SK-N-SH (cell line): ENCODE measurements at regions not wholly inside any gene's neighbourhood (a gene's known extent, or its start where the extent isn't known, plus 50 kb on each side); places are given as distances from the start of the nearest gene placed in this dataset.

ENCODE experiments used
- CTCF ChIA-PET: fragments of 300-600, 350-600 bp; formaldehyde crosslinking; extraction: SDS; loops from one replicate; lab custom pipeline; 2021; lab: Yijun Ruan, JAX
- POLR2A ChIA-PET: fragments of 350-600 bp; sonication (Branson Sonifier 250); formaldehyde crosslinking; extraction: SDS; loops from one replicate; lab custom pipeline; 2020; ENCODE audit warnings: antibody characterized with exemption, inconsistent platforms; lab: Yijun Ruan, JAX
- DNase-seq: peaks from one replicate; pipeline ENCODE4 v3.0.0; 2012
- H2AFZ ChIP-seq: fragments of 200-600 bp; sonication (generic); 2 replicates; pipeline ENCODE4 v1.8.1; 2016; ENCODE audit warnings: antibody characterized with exemption, mild to moderate bottlenecking, low read depth
- H3F3A ChIP-seq: fragments of 200-600 bp; sonication (generic); replicated peaks from 2 replicates; pipeline ENCODE3; 2016; ENCODE audit warnings: antibody characterized with exemption, mild to moderate bottlenecking; ENCODE audit not compliant: insufficient read depth
- H3K27ac ChIP-seq, 2 experiments: fragments of 200-500 bp in 1 of 2; fragments of 200-600 bp in 1 of 2; sonication (Bioruptor generic) in 1 of 2; sonication (generic), shearing (Covaris generic) in 1 of 2; 2 replicates each; pipeline versions ENCODE4 v1.5.1 to v1.6.1; 2014 to 2016; ENCODE audit warnings: low read depth in 2 of 2, inconsistent platforms in 1 of 2, low read length in 1 of 2, mild to moderate bottlenecking in 1 of 2, mixed read lengths in 1 of 2
- H3K27me3 ChIP-seq: fragments of 200-600 bp; sonication (generic), shearing (Covaris generic); 2 replicates; pipeline ENCODE4 v1.6.1; 2016; ENCODE audit warnings: mixed run types; ENCODE audit not compliant: insufficient read depth
- H3K36me3 ChIP-seq, 2 experiments: fragments of 200-500 bp in 1 of 2; fragments of 200-600 bp in 1 of 2; sonication (Bioruptor generic) in 1 of 2; sonication (generic) in 1 of 2; replicated peaks in 1 of 2; 2 replicates each; pipeline versions ENCODE3 to v1.5.1; 2014 to 2016; ENCODE audit warnings: low read length in 1 of 2, mild to moderate bottlenecking in 1 of 2; ENCODE audit not compliant: insufficient read depth in 2 of 2, control insufficient read depth in 1 of 2
- H3K4me1 ChIP-seq, 2 experiments: fragments of 200-500 bp in 1 of 2; fragments of 200-600 bp in 1 of 2; sonication (Bioruptor generic) in 1 of 2; sonication (generic), shearing (Covaris generic) in 1 of 2; 2 replicates each; pipeline versions ENCODE4 v1.5.1 to v1.6.1; 2014 to 2016; ENCODE audit warnings: low read depth in 1 of 2, low read length in 1 of 2, mixed run types in 1 of 2; ENCODE audit not compliant: insufficient read depth in 2 of 2, control insufficient read depth in 1 of 2
- H3K4me2 ChIP-seq: fragments of 200-600 bp; sonication (generic), shearing (Covaris generic); 2 replicates; pipeline ENCODE4 v1.6.1; 2017; ENCODE audit warnings: mixed run types
- H3K4me3 ChIP-seq, 2 experiments: fragments of 200-500 bp in 1 of 2; fragments of 200-600 bp in 1 of 2; sonication (Bioruptor generic) in 1 of 2; sonication (generic), shearing (Covaris generic) in 1 of 2; 2 replicates each; pipeline versions ENCODE4 v1.5.1 to v1.8.1; 2014 to 2016; ENCODE audit warnings: low read depth in 2 of 2, inconsistent platforms in 1 of 2, low read length in 1 of 2, mild to moderate bottlenecking in 1 of 2, mixed read lengths in 1 of 2, moderate library complexity in 1 of 2
- H3K79me2 ChIP-seq: fragments of 200-600 bp; sonication (generic); 2 replicates; pipeline ENCODE4 v1.8.1; 2017; ENCODE audit warnings: mild to moderate bottlenecking; ENCODE audit not compliant: insufficient read depth
- H3K9ac ChIP-seq: fragments of 200-600 bp; sonication (generic); 2 replicates; pipeline ENCODE4 v1.6.1; 2017; ENCODE audit warnings: mixed run types
- H3K9me2 ChIP-seq: fragments of 200-600 bp; sonication (generic); 2 replicates; pipeline ENCODE4 v1.6.1; 2017; ENCODE audit warnings: mixed run types
- H3K9me3 ChIP-seq: fragments of 200-600 bp; sonication (generic); 2 replicates; pipeline ENCODE4 v1.6.1; 2017; ENCODE audit warnings: mixed run types, mild to moderate bottlenecking, moderate library complexity
- H4K20me1 ChIP-seq: fragments of 200-600 bp; sonication (generic); 2 replicates; pipeline ENCODE4 v1.6.1; 2017; ENCODE audit warnings: mild to moderate bottlenecking, mixed run types; ENCODE audit not compliant: insufficient read depth
- CHD2 ChIP-seq: fragments of 150-350 bp; IDR thresholded peaks from 2 replicates; pipeline ENCODE4 v1.6.1; 2018; ENCODE audit warnings: low read length; ENCODE audit not compliant: partially characterized antibody
- CTCF ChIP-seq: fragments of 200-600 bp; sonication (generic); IDR thresholded peaks from 2 replicates; pipeline ENCODE4 v1.6.1; 2017; ENCODE audit warnings: antibody characterized with exemption, mild to moderate bottlenecking, moderate library complexity
- ELF1 ChIP-seq: IDR thresholded peaks from 2 replicates; pipeline ENCODE4 v1.4.0; 2012
- EZH2phosphoT487 ChIP-seq: fragments of 200-600 bp; sonication (generic); IDR thresholded peaks from 2 replicates; pipeline ENCODE4 v1.6.1; 2017; ENCODE audit warnings: low read depth, mixed run types, mild to moderate bottlenecking, antibody characterized with exemption, moderate library complexity, borderline replicate concordance
- FOSL2 ChIP-seq: IDR thresholded peaks from 2 replicates; pipeline ENCODE4 v1.4.0; 2012; ENCODE audit warnings: low read depth, mild to moderate bottlenecking, moderate library complexity, borderline replicate concordance
- FOXJ3 ChIP-seq: sonication (generic); formaldehyde crosslinking; IDR thresholded peaks from 2 replicates; pipeline ENCODE4 v1.5.1; 2020; ENCODE audit warnings: mild to moderate bottlenecking, missing genetic modification reagents
- FOXM1 ChIP-seq: IDR thresholded peaks from 2 replicates; pipeline ENCODE4 v1.4.0; 2012; ENCODE audit warnings: low read depth, mild to moderate bottlenecking
- GABPA ChIP-seq: IDR thresholded peaks from 2 replicates; pipeline ENCODE4 v1.4.0; 2012; ENCODE audit warnings: low read depth, mild to moderate bottlenecking
- IRF3 ChIP-seq: fragments of 150-350 bp; IDR thresholded peaks from 2 replicates; pipeline ENCODE4 v1.6.1; 2016; ENCODE audit warnings: mild to moderate bottlenecking, low read depth, low read length
- MEF2A ChIP-seq: IDR thresholded peaks from 2 replicates; pipeline ENCODE4 v1.4.0; 2012; ENCODE audit warnings: low read depth, borderline replicate concordance
- NRF1 ChIP-seq: IDR thresholded peaks from 2 replicates; pipeline ENCODE4 v1.6.1; 2012; ENCODE audit warnings: low read depth, mild to moderate bottlenecking, low read length
- POLR2AphosphoS5 ChIP-seq: IDR thresholded peaks from 2 replicates; pipeline ENCODE4 v1.6.1; 2012; ENCODE audit warnings: low read depth, low read length
- RAD21 ChIP-seq: IDR thresholded peaks from 2 replicates; pipeline ENCODE4 v1.6.1; 2012; ENCODE audit warnings: mild to moderate bottlenecking, low read length
- RFX5 ChIP-seq: IDR thresholded peaks from 2 replicates; pipeline ENCODE4 v1.6.1; 2012; ENCODE audit warnings: mild to moderate bottlenecking, improper control_type of control experiment, low read length
- SIN3A ChIP-seq: IDR thresholded peaks from 2 replicates; pipeline ENCODE4 v1.6.1; 2012; ENCODE audit warnings: low read depth, mild to moderate bottlenecking, low read length, moderate library complexity, borderline replicate concordance
- SMC3 ChIP-seq: IDR thresholded peaks from 2 replicates; pipeline ENCODE4 v1.6.1; 2012; ENCODE audit warnings: low read depth, low read length, improper control_type of control experiment
- TAF1 ChIP-seq: IDR thresholded peaks from 2 replicates; pipeline ENCODE4 v1.6.1; 2012; ENCODE audit warnings: low read depth, mild to moderate bottlenecking, low read length, moderate library complexity, borderline replicate concordance
- TCF12 ChIP-seq: IDR thresholded peaks from 2 replicates; pipeline ENCODE4 v1.4.0; 2012
- USF1 ChIP-seq: IDR thresholded peaks from 2 replicates; pipeline ENCODE4 v1.4.0; 2012; ENCODE audit warnings: low read depth, borderline replicate concordance
- YY1 ChIP-seq: IDR thresholded peaks from 2 replicates; pipeline ENCODE4 v1.4.0; 2012; ENCODE audit warnings: low read depth, mild to moderate bottlenecking
- WGBS: methylation state at CpG from one replicate; pipeline ENCODE4 v1.1.6; 2017; ENCODE audit warnings: low lambda C conversion rate; 5-methylcytosine and 5-hydroxymethylcytosine counted together

GRCh38 chr18:27838225-27838624 lies 338.7 kb downstream of the CDH2 start:
- POLR2A ChIA-PET: no interaction called here
- no peaks in the 10 kb centered on the region for H3K36me3 ChIP-seq
- no peaks in the 10 kb centered on the region for H3K9me2 ChIP-seq
- no peak for TF ChIP-seq SMC3
- no peak for TF ChIP-seq EZH2phosphoT487
- TF ChIP-seq ELF1: no peak
- no peak for TF ChIP-seq FOXJ3
- DNase-seq: no peak
- no peak overlapping the region for H3K4me2 ChIP-seq
- no peaks in the 10 kb centered on the region for H3K9me3 ChIP-seq
- CTCF ChIA-PET: interaction anchor here (1.2 to 1.4 kb wide), 2 partner anchors 88 to 233 kb away, joined by 4 read pairs; no protein-coding TSS in a partner anchor
- no peaks in the 10 kb centered on the region; a peak in 2 of 4 replicates for H3K4me1 ChIP-seq
- H3K79me2 ChIP-seq: no peaks in the 10 kb centered on the region
- no peak overlapping the region for H2AFZ ChIP-seq
- no peak overlapping the region for H3K9ac ChIP-seq
- H3K27me3 ChIP-seq: no peaks in the 10 kb centered on the region
- H3K4me3 ChIP-seq: no peak overlapping the region
- H3F3A ChIP-seq: peaks cover under 1% of the 10 kb centered on the region
- no peaks in the 10 kb centered on the region for H4K20me1 ChIP-seq
- H3K27ac ChIP-seq: no peak overlapping the region

GRCh38 chr18:27826101-27826500 lies 350.8 kb downstream of the CDH2 start:
- H3K27ac ChIP-seq: no peak overlapping the region
- no peaks in the 10 kb centered on the region for H3F3A ChIP-seq
- no peaks in the 10 kb centered on the region; a peak in 1 of 4 replicates for H3K4me1 ChIP-seq
- H3K79me2 ChIP-seq: no peaks in the 10 kb centered on the region
- H2AFZ ChIP-seq: no peak overlapping the region
- H3K4me3 ChIP-seq: no peak overlapping the region
- DNase-seq: no peak
- H3K4me2 ChIP-seq: no peak overlapping the region
- no peaks in the 10 kb centered on the region for H4K20me1 ChIP-seq
- H3K9ac ChIP-seq: no peak overlapping the region
- 88% methylated on average over 2 of the region's 2 CpGs for WGBS
- TF ChIP-seq IRF3 (no peak), SMC3 (no peak), EZH2phosphoT487 (no peak), SIN3A (no peak), USF1 (no peak), RFX5 (no peak), FOXJ3 (no peak), YY1 (no peak), GABPA (no peak), RAD21 (no peak), ELF1 (no peak)
- H3K36me3 ChIP-seq: no peaks in the 10 kb centered on the region
- no peaks in the 10 kb centered on the region; the same call in 1 of the 2 replicates for H3K9me3 ChIP-seq
- H3K9me2 ChIP-seq: no peaks in the 10 kb centered on the region
- POLR2A ChIA-PET: no interaction called here
- no peaks in the 10 kb centered on the region for H3K27me3 ChIP-seq
- CTCF ChIA-PET: no interaction called here

GRCh38 chr18:27825689-27826088 lies 351.2 kb downstream of the CDH2 start:
- Histone ChIP-seq H3K27me3 (no peaks in the 10 kb centered on the region), H3K4me1 (no peaks in the 10 kb centered on the region; a peak in 1 of 4 replicates), H3K9ac (no peak overlapping the region), H3K36me3 (no peaks in the 10 kb centered on the region), H3K79me2 (no peaks in the 10 kb centered on the region), H3K27ac (no peak overlapping the region), H3K4me2 (no peak overlapping the region), H3K4me3 (no peak overlapping the region), H3K9me3 (no peaks in the 10 kb centered on the region; the same call in 1 of the 2 replicates), H3F3A (no peaks in the 10 kb centered on the region), H2AFZ (no peak overlapping the region), H3K9me2 (no peaks in the 10 kb centered on the region), H4K20me1 (no peaks in the 10 kb centered on the region)
- WGBS: 95% methylated on average over 2 of the region's 2 CpGs
- no peak for DNase-seq
- CTCF ChIA-PET: no interaction called here
- POLR2A ChIA-PET: no interaction called here
- TF ChIP-seq CHD2 (no peak), CTCF (no peak), SMC3 (no peak), POLR2AphosphoS5 (no peak), FOXM1 (no peak), NRF1 (no peak), TCF12 (no peak), TAF1 (no peak), FOSL2 (no peak), RAD21 (no peak), MEF2A (no peak)
